Upper lobe of right lung (tissue), 1 donor: ENCODE measurements at regions not wholly inside any gene's neighbourhood (a gene's known extent, or its start where the extent isn't known, plus 50 kb on each side); places are given as distances from the start of the nearest gene placed in this dataset.

ENCODE experiments used
- ATAC-seq: fragments of 200-7000 bp; cut with Tn5 transposase; one replicate; pipeline ENCODE4 v1.9.1; 2020; ENCODE audit warnings: mild to moderate bottlenecking, moderate library complexity
- DNase-seq: peaks from one replicate; pipeline ENCODE4 v3.0.0-alpha.2; 2020
- H3K27ac ChIP-seq: fragments of 200-600 bp; one replicate; pipeline ENCODE4 v1.8.0; 2022
- H3K27me3 ChIP-seq: fragments of 200-600 bp; one replicate; pipeline ENCODE4 v1.8.0; 2022; ENCODE audit warnings: mild to moderate bottlenecking
- H3K36me3 ChIP-seq: fragments of 200-600 bp; one replicate; pipeline ENCODE4 v1.8.0; 2022
- H3K4me1 ChIP-seq: fragments of 200-600 bp; one replicate; pipeline ENCODE4 v1.8.0; 2022
- H3K4me3 ChIP-seq: fragments of 200-600 bp; one replicate; pipeline ENCODE4 v1.8.0; 2022; ENCODE audit warnings: mild to moderate bottlenecking
- H3K9me3 ChIP-seq: fragments of 200-600 bp; one replicate; pipeline ENCODE4 v1.8.0; 2022
- CTCF ChIP-seq: fragments of 200-600 bp; IDR thresholded peaks from one replicate; pipeline ENCODE4 v1.8.0; 2022; ENCODE audit warnings: antibody characterized with exemption
- intact Hi-C: fragments of 100-400 bp; cut with DNase I; formaldehyde crosslinking; loops from one replicate; pipeline ENCODE4 v1.11.0; 2022
- donor health status: DM: no; HTN: yes; CAD: no; lungs with severe emphysema.

GRCh38 chr20:55544638-55545037, 460.7 kb downstream of the CBLN4 start:
- no peaks in the 10 kb centered on the region for H3K9me3 ChIP-seq
- intact Hi-C loops: no loop called here
- no peaks in the 10 kb centered on the region for H3K36me3 ChIP-seq
- no peaks in the 10 kb centered on the region for H3K27me3 ChIP-seq
- no peak for TF ChIP-seq CTCF
- ATAC-seq (no peak), DNase-seq (no peak)
- no peaks in the 10 kb centered on the region for H3K4me1 ChIP-seq
- H3K4me3 ChIP-seq: no peak overlapping the region
- H3K27ac ChIP-seq: no peak overlapping the region

- Histone ChIP-seq H3K27me3 (no peaks in the 10 kb centered on the region), H3K9me3 (no peaks in the 10 kb centered on the region), H3K4me1 (no peaks in the 10 kb centered on the region), H3K4me3 (no peak overlapping the region), H3K27ac (no peak overlapping the region), H3K36me3 (no peaks in the 10 kb centered on the region)
- no peak for DNase-seq
- intact Hi-C loops: no loop called here
- TF ChIP-seq CTCF: no peak
- no peak for ATAC-seq
Measured at GRCh38 chr20:55540486-55540885, 464.8 kb downstream of the CBLN4 start.

GRCh38 chr20:55540013-55540412, 465.3 kb downstream of the CBLN4 start:
- H3K27ac ChIP-seq: no peak overlapping the region
- intact Hi-C loops: no loop called here
- ATAC-seq: no peak
- DNase-seq: no peak
- no peaks in the 10 kb centered on the region for H3K4me1 ChIP-seq
- TF ChIP-seq CTCF: no peak
- no peaks in the 10 kb centered on the region for H3K36me3 ChIP-seq
- no peak overlapping the region for H3K4me3 ChIP-seq
- no peaks in the 10 kb centered on the region for H3K27me3 ChIP-seq
- H3K9me3 ChIP-seq: no peaks in the 10 kb centered on the region

GRCh38 chr20:55538261-55538908, 466.9 kb downstream of the CBLN4 start:
- Histone ChIP-seq H3K27me3 (no peaks in the 10 kb centered on the region), H3K9me3 (no peaks in the 10 kb centered on the region), H3K27ac (no peak overlapping the region), H3K4me1 (no peaks in the 10 kb centered on the region), H3K36me3 (no peaks in the 10 kb centered on the region), H3K4me3 (no peak overlapping the region)
- intact Hi-C loops: no loop called here
- TF ChIP-seq CTCF: no peak
- DNase-seq: no peak
- ATAC-seq: no peak

GRCh38 chr20:55535366-55535765, 470.0 kb downstream of the CBLN4 start:
- no peak overlapping the region for H3K4me3 ChIP-seq
- intact Hi-C loops: no loop called here
- ATAC-seq (no peak), DNase-seq (no peak)
- H3K27ac ChIP-seq: no peak overlapping the region
- H3K4me1 ChIP-seq: no peaks in the 10 kb centered on the region
- H3K27me3 ChIP-seq: no peaks in the 10 kb centered on the region
- no peaks in the 10 kb centered on the region for H3K36me3 ChIP-seq
- H3K9me3 ChIP-seq: no peaks in the 10 kb centered on the region
- no peak for TF ChIP-seq CTCF

- no peaks in the 10 kb centered on the region for H3K4me1 ChIP-seq
- TF ChIP-seq CTCF: no peak
- H3K27me3 ChIP-seq: no peaks in the 10 kb centered on the region
- no peak overlapping the region for H3K4me3 ChIP-seq
- no peak overlapping the region for H3K27ac ChIP-seq
- no peak for DNase-seq
- H3K36me3 ChIP-seq: no peaks in the 10 kb centered on the region
- ATAC-seq: no peak
- intact Hi-C loops: no loop called here
- H3K9me3 ChIP-seq: no peaks in the 10 kb centered on the region
Measured at GRCh38 chr20:55533632-55534031, 471.7 kb downstream of the CBLN4 start.
